Prostate gland (tissue), 2 donors: ENCODE measurements at regions not wholly inside any gene's neighbourhood (a gene's known extent, or its start where the extent isn't known, plus 50 kb on each side); places are given as distances from the start of the nearest gene placed in this dataset.
"Not testable (repeated sequence)": the region's sequence is repeated elsewhere in the genome, so short reads cannot be mapped to it uniquely, and the experiment has no call there.

Source experiments
- DNase-seq: peaks from one replicate; pipeline ENCODE4 v3.0.0-alpha.2; 2019; ENCODE audit warnings: low spot score
- H3K27ac ChIP-seq, 2 donors: fragments of 200-600 bp; sonication (generic); 2 replicates each; pipeline ENCODE4 v1.5.1; 2017 to 2019
- H3K27me3 ChIP-seq: fragments of 200-600 bp; sonication (generic); replicated peaks from 2 replicates; pipeline ENCODE4 v1.5.1; 2019; ENCODE audit not compliant: insufficient read depth
- H3K36me3 ChIP-seq, 2 donors: fragments of 200-600 bp; sonication (generic); 1 replicate in 1 of 2; 2 replicates in 1 of 2; pipeline versions ENCODE4 v1.5.1 to v1.8.1; 2017 to 2019
- H3K4me1 ChIP-seq: fragments of 200-600 bp; sonication (generic); replicated peaks from 2 replicates; pipeline ENCODE4 v1.5.1; 2019
- H3K4me3 ChIP-seq, 2 donors: fragments of 200-600 bp; sonication (generic); 2 replicates each; pipeline ENCODE4 v1.5.1; 2017 to 2019
- H3K9me3 ChIP-seq: fragments of 200-600 bp; sonication (generic); 2 replicates; pipeline ENCODE4 v1.5.1; 2017
- CTCF ChIP-seq, 4 experiments: fragments of 200-600 bp in 2 of 4; fragments of 450-650 bp in 2 of 4; sonication (generic) in 2 of 4; IDR thresholded peaks; 1 replicate in 3 of 4; 2 replicates in 1 of 4; pipeline ENCODE4 v1.5.1; 2016 to 2019; ENCODE audit warnings: antibody characterized with exemption in 4 of 4, mild to moderate bottlenecking in 2 of 4, moderate library complexity in 2 of 4
- POLR2A ChIP-seq: fragments of 450-650 bp; IDR thresholded peaks from one replicate; pipeline ENCODE4 v1.6.1; 2016; ENCODE audit warnings: antibody characterized with exemption, mild to moderate bottlenecking
- POLR2AphosphoS5 ChIP-seq: sonication (generic); formaldehyde crosslinking; IDR thresholded peaks from one replicate; pipeline ENCODE4 v1.6.1; 2017; ENCODE audit warnings: antibody characterized with exemption
- WGBS: methylation state at CpG from one replicate; pipeline ENCODE4 v1.1.5; 2018; 5-methylcytosine and 5-hydroxymethylcytosine counted together
- intact Hi-C: fragments of 100-400 bp; cut with DNase I; formaldehyde crosslinking; loops from one replicate; pipeline ENCODE4 v1.14.2; 2022

GRCh38 chr4:189525304-189525703 is 415.4 kb upstream of the FRG1 start:
- intact Hi-C loops: no loop called here
- TF ChIP-seq POLR2AphosphoS5 (no peak), CTCF (IDR thresholded peaks at IDR 0.05) (no peak), POLR2A (no peak)
- 80% methylated on average over 4 of the region's 4 CpGs for WGBS
- Histone ChIP-seq H3K36me3 (no peaks in the 10 kb centered on the region), H3K27me3 (no peaks in the 10 kb centered on the region), H3K4me3 (no peak overlapping the region), H3K4me1 (no peaks in the 10 kb centered on the region), H3K9me3 (no peaks in the 10 kb centered on the region), H3K27ac (no peak overlapping the region)
- DNase-seq: no peak

- Histone ChIP-seq H3K9me3 (no peaks in the 10 kb centered on the region), H3K36me3 (no peaks in the 10 kb centered on the region), H3K27ac (no peak overlapping the region), H3K4me3 (no peak overlapping the region), H3K27me3 (no peaks in the 10 kb centered on the region), H3K4me1 (no peaks in the 10 kb centered on the region)
- TF ChIP-seq POLR2A: no peak
- no peak for TF ChIP-seq CTCF (IDR thresholded peaks at IDR 0.05)
- no peak for TF ChIP-seq POLR2AphosphoS5
- intact Hi-C loops: no loop called here
- 46% methylated on average over 2 of the region's 2 CpGs for WGBS
- no peak for DNase-seq
Observed at GRCh38 chr4:189530848-189531247, 409.8 kb upstream of the FRG1 start.

- H3K36me3 ChIP-seq: no peaks in the 10 kb centered on the region
Observed at GRCh38 chr4:189533603-189534002, 407.1 kb upstream of the FRG1 start.

GRCh38 chr4:189547559-189547958 is 393.1 kb upstream of the FRG1 start:
- H3K9me3 ChIP-seq: no peaks in the 10 kb centered on the region
- no peaks in the 10 kb centered on the region for H3K4me1 ChIP-seq
- no peak overlapping the region for H3K27ac ChIP-seq
- no peak for TF ChIP-seq POLR2A
- TF ChIP-seq CTCF (IDR thresholded peaks at IDR 0.05): no peak
- intact Hi-C loops: no loop called here
- no peak overlapping the region for H3K4me3 ChIP-seq
- no peaks in the 10 kb centered on the region for H3K36me3 ChIP-seq
- WGBS: 44% methylated on average over 7 of the region's 7 CpGs
- no peak for DNase-seq
- no peaks in the 10 kb centered on the region for H3K27me3 ChIP-seq

More at GRCh38 chr4:189533603-189534002, 407.1 kb upstream of the FRG1 start:
- H3K4me1 ChIP-seq: no peaks in the 10 kb centered on the region
- 95% methylated on average over 2 of the region's 2 CpGs for WGBS
- TF ChIP-seq CTCF (IDR thresholded peaks at IDR 0.05) (no peak), POLR2AphosphoS5 (no peak), POLR2A (no peak)
- intact Hi-C loops: no loop called here
- no peaks in the 10 kb centered on the region for H3K9me3 ChIP-seq
- no peak overlapping the region for H3K4me3 ChIP-seq
- no peak for DNase-seq
- H3K27me3 ChIP-seq: no peaks in the 10 kb centered on the region
- H3K27ac ChIP-seq: no peak overlapping the region

GRCh38 chr4:189548484-189549125 is 392.1 kb upstream of the FRG1 start:
- Histone ChIP-seq H3K27me3 (no peaks in the 10 kb centered on the region), H3K36me3 (no peaks in the 10 kb centered on the region), H3K4me1 (no peaks in the 10 kb centered on the region), H3K9me3 (no peaks in the 10 kb centered on the region), H3K4me3 (no peak overlapping the region), H3K27ac (no peak overlapping the region)
- WGBS: 65% methylated on average over 6 of the region's 6 CpGs
- DNase-seq: no peak
- no peak for TF ChIP-seq POLR2A
- TF ChIP-seq POLR2AphosphoS5: no peak
- no peak for TF ChIP-seq CTCF (IDR thresholded peaks at IDR 0.05)
- intact Hi-C loops: no loop called here

- H3K27me3 ChIP-seq, H3K4me1 ChIP-seq, H3K27ac ChIP-seq, H3K4me3 ChIP-seq, intact Hi-C loops, H3K36me3 ChIP-seq, DNase-seq, H3K9me3 ChIP-seq: not testable (repeated sequence)
- 76% methylated on average over 17 of the region's 17 CpGs for WGBS
Observed at GRCh38 chr4:189551931-189552670, 388.6 kb upstream of the FRG1 start.

- WGBS: 74% methylated on average over 8 of the region's 8 CpGs
- DNase-seq, H3K4me1 ChIP-seq, H3K27ac ChIP-seq, H3K4me3 ChIP-seq, H3K9me3 ChIP-seq, H3K27me3 ChIP-seq, H3K36me3 ChIP-seq, intact Hi-C loops: not testable (repeated sequence)
Observed at GRCh38 chr4:189560605-189561004, 380.1 kb upstream of the FRG1 start.
